ENCODE measurements at regions not wholly inside any gene's neighbourhood (a gene's known extent, or its start where the extent isn't known, plus 50 kb on each side); places are given as distances from the start of the nearest gene placed in this dataset.
A peak's percentile ranks its signal among the peaks of the same experiment; 100 is the strongest.

DNA sequence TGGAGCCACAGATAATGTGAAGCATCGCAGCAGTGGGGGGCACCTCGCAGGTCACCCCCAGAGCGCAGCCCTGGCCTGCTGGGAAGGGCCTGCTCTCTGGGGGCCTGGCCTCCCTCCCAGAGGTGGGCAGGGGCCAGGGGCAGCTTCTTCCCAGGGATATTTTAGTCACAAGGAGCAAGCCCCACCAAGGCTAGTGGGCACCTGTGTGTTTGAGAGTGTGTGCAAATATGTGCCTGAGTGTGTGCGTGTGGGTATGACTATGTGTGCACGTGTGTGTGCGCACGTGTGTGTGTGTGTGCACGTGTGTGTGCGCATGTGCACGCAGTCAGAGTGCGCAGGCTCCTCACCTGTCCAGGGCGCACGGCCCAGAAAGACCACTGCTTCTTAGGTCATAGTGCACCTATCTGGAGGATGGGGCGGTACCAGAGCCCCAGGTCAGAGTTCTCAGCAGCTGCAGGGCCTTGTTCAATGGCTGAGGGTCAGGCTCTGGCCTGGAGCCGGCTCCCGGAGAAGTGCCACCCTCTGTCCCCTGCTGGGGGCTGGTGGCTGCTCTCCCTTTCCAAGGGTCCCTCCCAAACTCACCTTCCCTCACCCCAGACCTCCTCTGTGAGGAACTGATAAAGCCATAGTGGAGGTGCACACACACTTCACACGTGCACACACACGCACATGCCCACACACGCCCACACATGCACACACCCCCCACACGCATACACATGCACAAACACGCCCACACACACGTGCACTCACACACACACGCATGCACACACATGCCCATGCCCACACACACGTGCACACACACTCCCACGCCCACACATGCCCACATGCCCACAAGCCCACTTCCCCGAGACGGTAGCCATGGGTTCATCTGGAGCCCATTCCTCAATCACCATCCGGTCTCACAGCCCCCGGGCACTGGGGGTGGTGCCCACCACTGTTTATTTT lies 128.5 kb downstream of the KIF26A start:
- Histone ChIP-seq H3K4me1 (ENCODE audit: insufficient read depth, low read length) (peaks cover 7% of the 10 kb centered on the region), H3K27ac (ENCODE audit: low read depth in 1 of 2, low read length in 2 of 2) (no peak overlapping the region), H3K4me3 (ENCODE audit: low read length) (no peak overlapping the region), H3K36me3 (ENCODE audit: insufficient read depth, low read length) (no peaks in the 10 kb centered on the region), H3K9me3 (ENCODE audit: control insufficient read depth in 1 of 2, insufficient read depth in 1 of 2, low read length in 2 of 2) (peaks cover 0 to 13% of the 10 kb centered on the region in 2 experiments), H3K27me3 (ENCODE audit: control insufficient read depth in 1 of 2, insufficient read depth in 2 of 2, low read length in 2 of 2) (no peaks in the 10 kb centered on the region)
- CTCF ChIA-PET: no interaction called here
- no peak for DNase-seq
- Mint-ChIP-seq H3K4me3 (no peak overlapping the region), H3K27ac (no peak overlapping the region), H3K9me3 (no peaks in the 10 kb centered on the region), H3K4me1 (ENCODE audit: low read depth) (peaks cover 4% of the 10 kb centered on the region), H3K27me3 (peaks cover 5% of the 10 kb centered on the region), H3K36me3 (ENCODE audit: low read depth) (no peaks in the 10 kb centered on the region)
- ATAC-seq (ENCODE audit: poor library complexity): no peak
- intact Hi-C loops (cut with DNase I, micrococcal nuclease): no loop called here
- POLR2A ChIA-PET: no interaction called here
- TF ChIP-seq, protein P1, sequence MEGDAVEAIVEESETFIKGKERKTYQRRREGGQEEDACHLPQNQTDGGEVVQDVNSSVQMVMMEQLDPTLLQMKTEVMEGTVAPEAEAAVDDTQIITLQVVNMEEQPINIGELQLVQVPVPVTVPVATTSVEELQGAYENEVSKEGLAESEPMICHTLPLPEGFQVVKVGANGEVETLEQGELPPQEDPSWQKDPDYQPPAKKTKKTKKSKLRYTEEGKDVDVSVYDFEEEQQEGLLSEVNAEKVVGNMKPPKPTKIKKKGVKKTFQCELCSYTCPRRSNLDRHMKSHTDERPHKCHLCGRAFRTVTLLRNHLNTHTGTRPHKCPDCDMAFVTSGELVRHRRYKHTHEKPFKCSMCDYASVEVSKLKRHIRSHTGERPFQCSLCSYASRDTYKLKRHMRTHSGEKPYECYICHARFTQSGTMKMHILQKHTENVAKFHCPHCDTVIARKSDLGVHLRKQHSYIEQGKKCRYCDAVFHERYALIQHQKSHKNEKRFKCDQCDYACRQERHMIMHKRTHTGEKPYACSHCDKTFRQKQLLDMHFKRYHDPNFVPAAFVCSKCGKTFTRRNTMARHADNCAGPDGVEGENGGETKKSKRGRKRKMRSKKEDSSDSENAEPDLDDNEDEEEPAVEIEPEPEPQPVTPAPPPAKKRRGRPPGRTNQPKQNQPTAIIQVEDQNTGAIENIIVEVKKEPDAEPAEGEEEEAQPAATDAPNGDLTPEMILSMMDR (IDR thresholded peaks at IDR 0.05): no peak

DNA sequence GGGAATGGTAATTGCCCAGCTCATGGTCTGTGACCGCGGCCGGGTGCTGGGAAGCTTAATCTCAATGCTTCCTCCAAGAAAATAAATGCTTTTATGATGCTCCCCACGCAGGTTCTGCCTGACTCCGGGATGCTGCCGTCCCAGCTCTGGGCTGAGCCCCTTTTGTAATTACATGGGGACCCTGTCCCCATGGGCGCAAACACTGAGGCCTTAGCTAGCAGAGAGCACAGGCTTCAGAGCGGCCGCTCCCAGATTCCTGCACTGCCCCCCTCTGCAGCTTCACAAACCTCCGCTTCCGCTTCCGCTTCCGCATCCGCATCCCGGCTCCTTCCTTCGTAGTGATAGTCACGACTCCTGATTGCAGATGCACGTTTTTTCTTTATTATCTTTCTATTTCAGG lies 129.5 kb downstream of the KIF26A start:
- Mint-ChIP-seq H3K4me1 (ENCODE audit: low read depth) (peaks cover 4% of the 10 kb centered on the region), H3K4me3 (peak overlapping the region; percentile 51), H3K36me3 (ENCODE audit: low read depth) (no peaks in the 10 kb centered on the region), H3K27me3 (no peaks in the 10 kb centered on the region), H3K9me3 (no peaks in the 10 kb centered on the region), H3K27ac (no peak overlapping the region)
- CTCF ChIA-PET: no interaction called here
- POLR2A ChIA-PET: no interaction called here
- intact Hi-C loops (cut with DNase I, micrococcal nuclease): no loop called here
- Histone ChIP-seq H3K27me3 (ENCODE audit: control insufficient read depth in 1 of 2, insufficient read depth in 2 of 2, low read length in 2 of 2) (no peaks in the 10 kb centered on the region), H3K36me3 (ENCODE audit: insufficient read depth, low read length) (no peaks in the 10 kb centered on the region), H3K9me3 (ENCODE audit: control insufficient read depth in 1 of 2, insufficient read depth in 1 of 2, low read length in 2 of 2) (peaks cover 0 to 6% of the 10 kb centered on the region in 2 experiments), H3K4me3 (ENCODE audit: low read length) (no peak overlapping the region), H3K27ac (ENCODE audit: low read depth in 1 of 2, low read length in 2 of 2) (no peak overlapping the region), H3K4me1 (ENCODE audit: insufficient read depth, low read length) (peaks cover 7% of the 10 kb centered on the region)
- TF ChIP-seq, protein P1 (IDR thresholded peaks at IDR 0.05): no peak
- DNase-seq (peak in 1 of 14 experiments; percentile 6), ATAC-seq (ENCODE audit: poor library complexity) (no peak)

DNA sequence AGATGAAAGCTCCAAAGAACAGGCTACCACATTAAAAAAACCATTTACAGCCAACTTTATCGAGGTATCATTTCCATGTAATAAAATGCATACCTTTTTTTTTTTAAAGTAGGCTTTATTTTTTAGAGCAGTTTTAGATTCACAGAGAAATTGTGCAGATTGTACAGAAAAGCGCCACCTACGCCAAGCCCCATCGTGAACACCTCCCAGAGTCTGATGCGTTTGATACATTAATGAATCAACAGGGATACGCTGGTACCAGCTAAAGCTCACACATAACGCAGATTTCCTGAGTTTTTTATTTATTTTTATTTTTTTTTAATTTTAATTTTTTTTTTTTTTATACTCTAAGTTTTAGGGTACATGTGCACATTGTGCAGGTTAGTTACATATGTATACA lies 129.9 kb downstream of the KIF26A start:
- H3K27me3 Mint-ChIP-seq: no peaks in the 10 kb centered on the region
- no peak for ATAC-seq (ENCODE audit: poor library complexity)
- H3K27me3 ChIP-seq (ENCODE audit: control insufficient read depth in 1 of 2, insufficient read depth in 2 of 2, low read length in 2 of 2): no peaks in the 10 kb centered on the region
- H3K4me3 Mint-ChIP-seq: peak overlapping the region; percentile 51
- peaks cover 7% of the 10 kb centered on the region for H3K4me1 ChIP-seq (ENCODE audit: insufficient read depth, low read length)
- POLR2A ChIA-PET: no interaction called here
- H3K4me3 ChIP-seq (ENCODE audit: low read length): no peak overlapping the region
- H3K36me3 ChIP-seq (ENCODE audit: insufficient read depth, low read length): no peaks in the 10 kb centered on the region
- peaks cover 0 to 4% of the 10 kb centered on the region in 2 experiments for H3K9me3 ChIP-seq (ENCODE audit: control insufficient read depth in 1 of 2, insufficient read depth in 1 of 2, low read length in 2 of 2)
- H3K9me3 Mint-ChIP-seq: no peaks in the 10 kb centered on the region
- intact Hi-C loops (cut with DNase I, micrococcal nuclease): no loop called here
- H3K4me1 Mint-ChIP-seq (ENCODE audit: low read depth): peaks cover 4% of the 10 kb centered on the region
- no peaks in the 10 kb centered on the region for H3K36me3 Mint-ChIP-seq (ENCODE audit: low read depth)
- TF ChIP-seq, protein P1 (IDR thresholded peaks at IDR 0.05): no peak
- no peak for DNase-seq
- H3K27ac ChIP-seq (ENCODE audit: low read depth in 1 of 2, low read length in 2 of 2): no peak overlapping the region
- no peak overlapping the region for H3K27ac Mint-ChIP-seq
- CTCF ChIA-PET: no interaction called here
